ENCODE measurements at regions not wholly inside any gene's neighbourhood (a gene's known extent, or its start where the extent isn't known, plus 50 kb on each side); places are given as distances from the start of the nearest gene placed in this dataset.

GRCh38 chr20:7660165-7660564 is 280.1 kb downstream of the HAO1 start:
- no peak for TF ChIP-seq CTCF (conservative IDR thresholded peaks at IDR 0.05 in 1 of 2, IDR thresholded peaks at IDR 0.05 in 1 of 2; ENCODE audit: extremely low read depth in 1 of 2, insufficient read depth in 1 of 2, low read depth in 1 of 2, low read length in 2 of 2)
- no peak for TF ChIP-seq EZH2 (IDR thresholded peaks at IDR 0.05; ENCODE audit: borderline replicate concordance, low read length)

All from mammary epithelial cell (primary cell).